ENCODE measurements at regions not wholly inside any gene's neighbourhood (a gene's known extent, or its start where the extent isn't known, plus 50 kb on each side); places are given as distances from the start of the nearest gene placed in this dataset.

DNA sequence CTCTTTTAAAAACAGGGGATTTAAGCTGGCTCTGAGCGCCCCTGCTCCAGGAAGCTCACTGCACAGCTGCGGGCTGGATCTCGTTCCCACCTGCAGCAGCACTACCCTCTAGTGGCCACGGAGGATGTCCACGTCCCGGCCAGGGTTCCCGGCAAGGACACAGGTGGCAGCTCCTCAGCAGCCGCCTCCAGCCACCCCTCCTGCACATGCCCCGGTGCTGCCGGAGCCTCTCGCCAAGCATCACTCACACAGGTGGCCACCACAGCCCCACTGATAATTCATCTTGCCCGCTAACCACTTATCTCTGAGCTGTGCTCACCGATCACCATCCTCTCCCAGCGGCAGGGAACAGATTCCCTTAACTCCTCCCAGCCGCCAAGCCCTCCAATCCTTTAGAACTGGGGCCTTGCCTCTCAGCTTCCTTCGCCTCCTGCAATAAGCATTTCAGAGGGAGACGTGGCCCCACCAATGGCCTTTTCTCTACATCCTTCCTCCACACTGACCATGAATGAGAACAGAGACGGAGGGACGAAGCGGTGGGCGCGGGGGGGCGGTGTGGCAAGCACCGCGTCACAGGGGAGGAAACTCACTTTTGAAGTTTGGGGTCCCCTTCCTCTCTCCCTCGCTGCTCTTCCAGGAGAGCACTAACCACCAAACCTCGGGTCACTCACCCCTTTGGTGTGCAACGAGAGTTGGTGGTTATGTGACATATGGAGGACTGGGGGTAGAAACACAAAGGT, 222.1 kb downstream of the RBFOX3 start:
- DNase-seq (ENCODE audit: low read depth), result peak; percentile 56
- peak; percentile 73 for TF ChIP-seq CTCF (IDR thresholded peaks at IDR 0.05; ENCODE audit: insufficient read depth, low read depth, low read length, missing control alignments)
- H3K4me3 ChIP-seq (ENCODE audit: low read length), result no peak overlapping the region

- H3K4me3 ChIP-seq (ENCODE audit: low read length), result no peak overlapping the region
- no peak for TF ChIP-seq CTCF (IDR thresholded peaks at IDR 0.05; ENCODE audit: insufficient read depth, low read depth, low read length, missing control alignments)
- DNase-seq (ENCODE audit: low read depth), result no peak
Observed at GRCh38 chr17:79387783-79388182, 223.1 kb downstream of the RBFOX3 start.

- H3K4me3 ChIP-seq (ENCODE audit: low read length), result no peak overlapping the region
- TF ChIP-seq CTCF (IDR thresholded peaks at IDR 0.05; ENCODE audit: insufficient read depth, low read depth, low read length, missing control alignments), result no peak
- DNase-seq (ENCODE audit: low read depth), result no peak
Observed at GRCh38 chr17:79385962-79386563, 224.8 kb downstream of the RBFOX3 start.

DNA sequence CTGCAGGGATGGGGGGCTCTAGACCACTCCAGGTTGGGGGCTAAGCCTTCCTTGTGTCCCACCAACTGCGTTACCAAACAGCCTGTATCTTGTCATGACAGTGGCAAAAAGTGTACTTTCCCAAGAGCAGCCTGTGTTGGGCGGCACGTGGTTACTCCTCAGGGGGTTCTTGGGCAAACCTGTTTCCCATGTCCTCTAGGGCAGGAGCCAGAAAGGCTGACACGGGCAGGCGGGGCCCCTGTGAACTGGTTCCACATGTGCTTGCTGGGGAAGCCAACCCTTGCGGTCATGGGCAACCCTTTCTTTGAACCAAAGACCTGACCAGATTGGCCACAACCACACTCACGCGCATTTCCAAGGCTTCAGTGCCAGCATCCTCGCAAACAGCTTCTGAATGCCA, 228.5 kb downstream of the RBFOX3 start:
- no peak for DNase-seq (ENCODE audit: low read depth)
- no peak for TF ChIP-seq CTCF (IDR thresholded peaks at IDR 0.05; ENCODE audit: insufficient read depth, low read depth, low read length, missing control alignments)
- H3K4me3 ChIP-seq (ENCODE audit: low read length), result no peak overlapping the region

DNA sequence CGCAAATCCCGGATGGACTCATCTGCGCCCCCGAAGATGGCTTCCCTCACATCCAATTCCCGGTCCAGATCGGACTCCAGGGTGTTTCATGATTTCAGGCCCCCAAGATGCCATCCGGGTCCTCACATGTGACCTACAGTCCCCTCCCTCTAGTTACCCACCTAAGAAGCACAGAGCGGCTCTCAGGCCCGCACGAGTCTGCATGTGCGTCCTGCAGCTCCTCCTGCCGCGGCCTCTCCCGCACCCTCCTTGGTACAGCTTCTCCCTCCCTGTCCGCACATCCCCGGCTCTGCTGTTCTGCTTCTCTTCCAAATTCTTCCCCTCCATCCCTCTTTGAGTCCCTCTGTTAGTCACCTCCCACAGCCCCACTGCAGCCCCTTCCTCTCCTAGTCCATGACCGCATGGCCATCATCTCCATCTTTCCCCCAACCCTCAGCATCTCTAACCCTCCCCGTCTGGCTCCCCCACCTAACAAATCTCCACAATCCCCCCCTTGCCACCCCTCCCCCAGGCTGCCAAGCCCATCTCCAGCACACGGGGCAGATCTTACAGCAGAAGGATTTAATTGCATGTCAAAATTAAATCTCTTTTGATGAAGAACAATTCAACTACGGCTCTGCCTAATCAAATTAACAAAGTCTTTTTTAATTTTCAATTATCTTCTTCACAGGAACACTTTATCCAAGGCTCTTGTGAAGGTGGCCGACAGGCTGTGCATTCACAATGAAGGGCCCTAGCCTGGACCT, 231.0 kb downstream of the RBFOX3 start:
- DNase-seq (ENCODE audit: low read depth), result no peak
- no peak for TF ChIP-seq CTCF (IDR thresholded peaks at IDR 0.05; ENCODE audit: insufficient read depth, low read depth, low read length, missing control alignments)
- H3K4me3 ChIP-seq (ENCODE audit: low read length), result no peak overlapping the region

DNA sequence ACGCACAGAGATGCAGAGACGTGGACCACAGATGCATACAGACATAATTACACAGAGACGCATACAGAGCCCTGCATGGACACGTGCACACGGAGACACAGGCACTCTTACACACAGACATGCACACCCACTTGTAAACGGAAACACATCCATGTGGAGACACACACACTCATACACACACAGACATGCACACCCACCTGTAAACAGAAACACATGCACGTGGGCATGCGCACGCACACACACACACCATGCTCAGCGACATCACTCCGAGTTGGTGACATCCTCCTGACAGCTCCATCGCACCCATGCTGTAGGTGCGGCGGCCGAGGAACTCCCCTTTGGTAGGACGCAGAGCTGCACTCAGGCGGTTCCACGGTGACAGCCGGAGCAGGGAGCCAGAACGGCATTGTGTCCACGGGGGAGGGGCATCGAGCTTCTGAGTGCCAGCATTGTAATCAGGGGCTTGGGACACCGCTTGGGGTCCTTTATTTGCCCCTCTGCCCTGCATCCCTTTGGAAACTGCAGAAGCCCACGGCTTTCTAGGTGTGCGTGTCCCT, 233.5 kb downstream of the RBFOX3 start:
- H3K4me3 ChIP-seq (ENCODE audit: low read length), result no peak overlapping the region
- no peak for TF ChIP-seq CTCF (IDR thresholded peaks at IDR 0.05; ENCODE audit: insufficient read depth, low read depth, low read length, missing control alignments)
- no peak for DNase-seq (ENCODE audit: low read depth)
